HEK293T (cell line): ENCODE measurements at regions not wholly inside any gene's neighbourhood (a gene's known extent, or its start where the extent isn't known, plus 50 kb on each side); places are given as distances from the start of the nearest gene placed in this dataset.

Experiments
- CTCF ChIA-PET: fragments of 350-600 bp; formaldehyde crosslinking; extraction: SDS; loops from one replicate; lab custom pipeline; 2021; ENCODE audit warnings: antibody characterized with exemption, inconsistent platforms; lab: Yijun Ruan, JAX
- POLR2A ChIA-PET: fragments of 350-600 bp; formaldehyde crosslinking; extraction: SDS; loops from one replicate; lab custom pipeline; 2020; ENCODE audit warnings: antibody characterized with exemption, inconsistent platforms; lab: Yijun Ruan, JAX
- DNase-seq: peaks from one replicate; pipeline ENCODE4 v3.0.0; 2012; ENCODE audit warnings: mixed read lengths; ENCODE audit errors: extremely low spot score
- ARNT ChIP-seq: fragments of 450-650 bp; IDR thresholded peaks from 2 replicates; pipeline ENCODE4 v1.6.1; 2017; ENCODE audit warnings: mild to moderate bottlenecking
- BHLHE40 ChIP-seq: fragments of 450-650 bp; IDR thresholded peaks from 2 replicates; pipeline ENCODE4 v1.6.1; 2016; ENCODE audit warnings: mild to moderate bottlenecking, moderate library complexity, borderline replicate concordance
- CTBP1 ChIP-seq: fragments of 450-650 bp; IDR thresholded peaks from 2 replicates; pipeline ENCODE4 v1.6.1; 2016; ENCODE audit warnings: borderline replicate concordance
- ELF4 ChIP-seq: fragments of 450-650 bp; IDR thresholded peaks from 2 replicates; pipeline ENCODE4 v1.6.1; 2017; ENCODE audit warnings: antibody characterized with exemption
- FOXA1 ChIP-seq: fragments of 450-650 bp; IDR thresholded peaks from 2 replicates; pipeline ENCODE4 v1.6.1; 2016; ENCODE audit warnings: mild to moderate bottlenecking
- FOXK2 ChIP-seq: fragments of 450-650 bp; IDR thresholded peaks from 2 replicates; pipeline ENCODE4 v1.6.1; 2016; ENCODE audit warnings: mild to moderate bottlenecking
- FOXM1 ChIP-seq: fragments of 450-650 bp; IDR thresholded peaks from 2 replicates; pipeline ENCODE4 v1.6.1; 2017; ENCODE audit warnings: mild to moderate bottlenecking, borderline replicate concordance
- HDGF ChIP-seq: fragments of 450-650 bp; IDR thresholded peaks from 2 replicates; pipeline ENCODE4 v1.6.1; 2017; ENCODE audit warnings: antibody characterized with exemption, borderline replicate concordance
- L3MBTL2 ChIP-seq: fragments of 450-650 bp; conservative IDR thresholded peaks from 2 replicates; pipeline ENCODE4 v1.6.1; 2016; ENCODE audit warnings: mild to moderate bottlenecking
- LEF1 ChIP-seq: fragments of 450-650 bp; IDR thresholded peaks from 2 replicates; pipeline ENCODE4 v1.6.1; 2017; ENCODE audit warnings: mild to moderate bottlenecking, borderline replicate concordance
- NFRKB ChIP-seq: fragments of 450-650 bp; IDR thresholded peaks from 2 replicates; pipeline ENCODE4 v1.6.1; 2016; ENCODE audit warnings: mild to moderate bottlenecking, moderate library complexity
- PKNOX1 ChIP-seq: fragments of 450-650 bp; IDR thresholded peaks from 2 replicates; pipeline ENCODE4 v1.6.1; 2016
- SP1 ChIP-seq: fragments of 450-650 bp; IDR thresholded peaks from 2 replicates; pipeline ENCODE4 v1.6.1; 2017
- SUZ12 ChIP-seq: fragments of 450-650 bp; IDR thresholded peaks from 2 replicates; pipeline ENCODE4 v1.6.1; 2016; ENCODE audit warnings: mild to moderate bottlenecking
- TARDBP ChIP-seq: fragments of 450-650 bp; IDR thresholded peaks from 2 replicates; pipeline ENCODE4 v1.6.1; 2016
- ZNF384 ChIP-seq: fragments of 450-650 bp; IDR thresholded peaks from 2 replicates; pipeline ENCODE4 v1.6.1; 2016

- CTCF ChIA-PET = no interaction called here
- POLR2A ChIA-PET = no interaction called here
- TF ChIP-seq ARNT = no peak
- no peak for TF ChIP-seq TARDBP
- no peak for TF ChIP-seq SP1
- TF ChIP-seq FOXA1 = no peak
- TF ChIP-seq CTBP1 = no peak
- no peak for TF ChIP-seq FOXM1
- TF ChIP-seq NFRKB = no peak
- TF ChIP-seq SUZ12 = no peak
- no peak for TF ChIP-seq ZNF384
- TF ChIP-seq FOXK2 = no peak
- no peak for TF ChIP-seq HDGF
- TF ChIP-seq L3MBTL2 = no peak
- DNase-seq = no peak
Observed at GRCh38 chr3:163573324-163573723, 1505.0 kb downstream of the SI start.

GRCh38 chr3:163572856-163573255 is 1505.4 kb downstream of the SI start:
- TF ChIP-seq SP1 (no peak), SUZ12 (no peak), HDGF (no peak), FOXM1 (no peak), L3MBTL2 (no peak), ELF4 (no peak), NFRKB (no peak), FOXA1 (no peak), FOXK2 (no peak), BHLHE40 (no peak), ZNF384 (no peak)
- no peak for DNase-seq
- ChIA-PET POLR2A (no interaction called here), CTCF (no interaction called here)

GRCh38 chr3:163563485-163563884 is 1514.8 kb downstream of the SI start:
- POLR2A ChIA-PET = no interaction called here
- CTCF ChIA-PET = no interaction called here
- no peak for TF ChIP-seq FOXM1
- TF ChIP-seq TARDBP = no peak
- TF ChIP-seq FOXA1 = no peak
- TF ChIP-seq PKNOX1 = no peak
- no peak for TF ChIP-seq ZNF384
- no peak for TF ChIP-seq FOXK2
- no peak for TF ChIP-seq SUZ12
- no peak for TF ChIP-seq CTBP1
- no peak for TF ChIP-seq HDGF
- TF ChIP-seq L3MBTL2 = no peak
- no peak for TF ChIP-seq ELF4
- TF ChIP-seq LEF1 = no peak
- no peak for TF ChIP-seq NFRKB
- DNase-seq = no peak

GRCh38 chr3:163562625-163563024 is 1515.7 kb downstream of the SI start:
- CTCF ChIA-PET = no interaction called here
- POLR2A ChIA-PET = no interaction called here
- no peak for DNase-seq
- TF ChIP-seq ELF4 (no peak), LEF1 (no peak), SUZ12 (no peak), HDGF (no peak), CTBP1 (no peak), PKNOX1 (no peak), TARDBP (no peak), FOXA1 (no peak)

- DNase-seq = no peak
- TF ChIP-seq FOXK2 (no peak), FOXM1 (no peak), PKNOX1 (no peak), SUZ12 (no peak), FOXA1 (no peak), LEF1 (no peak), CTBP1 (no peak), ELF4 (no peak), HDGF (no peak), BHLHE40 (no peak), SP1 (no peak), NFRKB (no peak), ZNF384 (no peak), ARNT (no peak), L3MBTL2 (no peak)
- POLR2A ChIA-PET = no interaction called here
- CTCF ChIA-PET = no interaction called here
Observed at GRCh38 chr3:163561151-163561550, 1517.1 kb downstream of the SI start.

GRCh38 chr3:163560459-163560858 is 1517.8 kb downstream of the SI start:
- ChIA-PET CTCF (no interaction called here), POLR2A (no interaction called here)
- DNase-seq = no peak
- TF ChIP-seq L3MBTL2 = no peak
- no peak for TF ChIP-seq ELF4
- TF ChIP-seq FOXA1 = no peak
- TF ChIP-seq FOXK2 = no peak
- no peak for TF ChIP-seq LEF1
- TF ChIP-seq ZNF384 = no peak
- TF ChIP-seq SP1 = no peak
- no peak for TF ChIP-seq FOXM1
- no peak for TF ChIP-seq NFRKB
- TF ChIP-seq CTBP1 = no peak
- TF ChIP-seq ARNT = no peak
- TF ChIP-seq TARDBP = no peak
